Gastrocnemius medialis (tissue), 4 donors: ENCODE measurements at regions not wholly inside any gene's neighbourhood (a gene's known extent, or its start where the extent isn't known, plus 50 kb on each side); places are given as distances from the start of the nearest gene placed in this dataset.

ENCODE experiments used
- POLR2A ChIP-seq, 2 donors: fragments of 450-650 bp; IDR thresholded peaks; one replicate each; pipeline ENCODE4 v1.6.1; 2017; ENCODE audit warnings: antibody characterized with exemption in 2 of 2, mild to moderate bottlenecking in 2 of 2, moderate library complexity in 2 of 2
- TF ChIP-seq, protein P1 (sequence below), 5 experiments: fragments of 450-650 bp in 3 of 5; fragments of 200-600 bp in 2 of 5; sonication (generic) in 2 of 5; IDR thresholded peaks in 4 of 5; conservative IDR thresholded peaks in 1 of 5; 1 replicate in 4 of 5; 2 replicates in 1 of 5; pipeline ENCODE4 v1.5.1; 2016 to 2019; ENCODE audit warnings: antibody characterized with exemption in 5 of 5, mild to moderate bottlenecking in 3 of 5, moderate library complexity in 3 of 5

DNA sequence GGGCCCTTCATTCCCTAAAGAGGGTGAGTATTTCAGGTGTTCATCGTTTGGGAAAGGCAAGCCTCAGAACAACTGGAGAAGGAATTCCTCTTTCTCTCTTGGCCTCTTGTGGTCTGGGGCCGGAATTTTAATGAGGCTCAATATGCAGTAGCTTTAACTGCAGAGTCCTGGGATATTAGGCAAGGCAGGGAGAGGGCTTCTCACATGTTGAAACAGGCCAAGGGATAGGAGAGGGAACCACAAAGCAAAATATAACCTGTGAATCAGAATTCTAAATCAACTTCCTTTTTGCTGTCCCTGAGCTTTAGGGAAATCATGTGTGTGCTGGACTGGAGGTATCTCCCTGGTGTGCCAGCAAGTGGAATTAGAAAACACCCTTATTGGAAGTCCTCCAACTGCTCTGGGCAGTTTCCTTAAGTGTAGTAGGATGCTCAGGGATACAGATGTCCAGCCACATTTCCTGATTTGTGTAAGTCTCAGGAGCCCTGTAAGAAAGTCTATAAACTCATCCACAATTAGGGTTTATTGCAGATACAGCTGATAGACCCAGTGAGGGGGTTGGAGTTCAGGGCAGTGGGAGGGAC lies 215.8 kb upstream of the ZRANB2 start:
- TF ChIP-seq, protein P1, sequence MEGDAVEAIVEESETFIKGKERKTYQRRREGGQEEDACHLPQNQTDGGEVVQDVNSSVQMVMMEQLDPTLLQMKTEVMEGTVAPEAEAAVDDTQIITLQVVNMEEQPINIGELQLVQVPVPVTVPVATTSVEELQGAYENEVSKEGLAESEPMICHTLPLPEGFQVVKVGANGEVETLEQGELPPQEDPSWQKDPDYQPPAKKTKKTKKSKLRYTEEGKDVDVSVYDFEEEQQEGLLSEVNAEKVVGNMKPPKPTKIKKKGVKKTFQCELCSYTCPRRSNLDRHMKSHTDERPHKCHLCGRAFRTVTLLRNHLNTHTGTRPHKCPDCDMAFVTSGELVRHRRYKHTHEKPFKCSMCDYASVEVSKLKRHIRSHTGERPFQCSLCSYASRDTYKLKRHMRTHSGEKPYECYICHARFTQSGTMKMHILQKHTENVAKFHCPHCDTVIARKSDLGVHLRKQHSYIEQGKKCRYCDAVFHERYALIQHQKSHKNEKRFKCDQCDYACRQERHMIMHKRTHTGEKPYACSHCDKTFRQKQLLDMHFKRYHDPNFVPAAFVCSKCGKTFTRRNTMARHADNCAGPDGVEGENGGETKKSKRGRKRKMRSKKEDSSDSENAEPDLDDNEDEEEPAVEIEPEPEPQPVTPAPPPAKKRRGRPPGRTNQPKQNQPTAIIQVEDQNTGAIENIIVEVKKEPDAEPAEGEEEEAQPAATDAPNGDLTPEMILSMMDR (IDR thresholded peaks at IDR 0.05 in 4 of 5, conservative IDR thresholded peaks at IDR 0.05 in 1 of 5): no peak
- TF ChIP-seq POLR2A (IDR thresholded peaks at IDR 0.05): no peak
